ENCODE measurements at regions not wholly inside any gene's neighbourhood (a gene's known extent, or its start where the extent isn't known, plus 50 kb on each side); places are given as distances from the start of the nearest gene placed in this dataset.

DNA sequence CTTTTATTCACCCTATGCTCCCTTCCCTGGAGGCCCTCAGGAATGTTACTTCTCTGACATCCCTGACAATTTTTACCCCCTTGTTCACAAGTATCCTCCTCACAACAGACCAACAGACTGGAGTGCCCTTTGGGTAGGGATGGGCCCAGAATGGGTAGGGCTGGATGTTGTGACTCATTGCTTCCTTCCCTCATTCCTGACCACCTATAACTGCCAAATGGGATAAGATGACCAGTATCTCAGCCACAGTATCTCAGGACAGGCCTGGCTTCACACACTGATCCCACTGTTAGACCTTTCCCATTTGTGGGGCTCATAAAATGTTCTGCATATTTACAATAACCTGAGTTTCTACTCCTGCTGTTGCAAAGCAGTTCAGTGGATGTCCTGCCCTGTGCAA is 223.0 kb upstream of the LRFN2 start:
- H3K27ac ChIP-seq = no peak overlapping the region

DNA sequence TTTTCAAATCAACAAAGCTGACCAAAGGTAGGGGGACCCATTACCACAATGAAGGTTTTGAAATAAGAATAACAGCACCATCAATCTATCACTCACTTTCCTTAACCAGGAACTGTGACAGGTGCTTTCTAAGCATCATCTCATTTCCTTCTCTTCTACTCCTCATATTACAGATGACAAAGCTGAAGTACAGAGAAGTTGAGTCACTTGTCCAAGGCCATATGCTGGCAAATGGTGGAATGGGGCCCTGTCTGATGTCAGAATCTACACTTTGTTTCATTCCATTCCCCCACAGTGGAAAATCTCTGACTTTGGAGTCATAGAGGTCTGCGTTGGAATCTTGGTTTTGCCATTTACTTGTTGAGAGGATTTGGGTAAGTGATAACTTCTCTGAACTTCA is 222.5 kb upstream of the LRFN2 start:
- H3K4me3 ChIP-seq = no peak overlapping the region
- DNase-seq (ENCODE audit: low spot score) = no peak
- H3K27ac ChIP-seq = no peak overlapping the region
- TF ChIP-seq CTCF (IDR thresholded peaks at IDR 0.05) = no peak

More for the DNA sequence above, 223.0 kb upstream of the LRFN2 start:
- no peak for TF ChIP-seq CTCF (IDR thresholded peaks at IDR 0.05)
- no peak for DNase-seq (ENCODE audit: low spot score)
- H3K4me3 ChIP-seq = no peak overlapping the region

GRCh38 chr6:40807484-40807883 is 220.3 kb upstream of the LRFN2 start:
- no peak for TF ChIP-seq CTCF (IDR thresholded peaks at IDR 0.05)
- no peak for DNase-seq (ENCODE audit: low spot score)
- no peak overlapping the region for H3K27ac ChIP-seq
- H3K4me3 ChIP-seq = no peak overlapping the region

- no peak for DNase-seq (ENCODE audit: low spot score)
- Histone ChIP-seq H3K4me3 (no peak overlapping the region), H3K27ac (no peak overlapping the region)
- no peak for TF ChIP-seq CTCF (IDR thresholded peaks at IDR 0.05)
Measured at GRCh38 chr6:40806256-40806864, 219.2 kb upstream of the LRFN2 start.

DNA sequence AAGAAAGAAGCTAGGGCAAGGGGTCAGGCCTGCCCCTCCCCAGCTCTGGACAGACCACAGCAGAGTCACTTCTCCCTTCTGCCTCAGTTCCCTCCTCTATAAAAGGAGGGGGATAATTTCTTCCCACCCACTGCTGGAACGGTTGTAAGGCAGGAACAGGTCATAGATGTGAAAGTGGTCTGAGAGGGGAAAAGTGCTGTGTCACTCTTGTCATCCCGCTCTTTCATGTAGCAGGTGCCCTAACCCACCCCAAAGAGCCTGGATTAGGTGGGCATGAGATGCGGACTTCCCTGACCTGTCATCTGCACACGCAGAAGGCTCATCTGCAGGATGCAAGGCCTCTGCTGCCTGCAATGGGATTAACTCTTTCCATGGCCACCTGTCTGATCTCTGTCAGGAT is 218.2 kb upstream of the LRFN2 start:
- TF ChIP-seq CTCF (IDR thresholded peaks at IDR 0.05) = no peak

DNA sequence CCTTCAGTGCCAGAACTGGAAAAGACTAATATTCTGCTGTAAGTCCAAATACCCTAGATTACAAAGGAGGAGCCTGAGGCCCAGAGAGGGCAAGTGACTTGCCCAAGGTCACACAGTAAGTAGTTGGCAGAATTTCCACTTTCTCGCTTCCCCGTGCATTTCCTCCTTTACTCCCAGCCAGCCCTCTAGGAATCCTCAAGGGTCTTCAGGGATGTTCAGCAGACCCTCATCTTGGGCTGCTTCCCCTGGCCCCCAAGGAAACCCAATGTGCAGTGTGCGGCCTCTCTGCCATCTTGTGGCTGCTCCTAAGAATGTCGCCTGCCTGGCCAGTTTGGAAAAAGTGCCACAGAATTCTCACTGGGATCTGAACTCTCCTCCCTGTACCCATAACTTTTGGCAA is 217.7 kb upstream of the LRFN2 start:
- no peak for DNase-seq (ENCODE audit: low spot score)
- Histone ChIP-seq H3K4me3 (no peak overlapping the region), H3K27ac (no peak overlapping the region)
- no peak for TF ChIP-seq CTCF (IDR thresholded peaks at IDR 0.05)

More for the DNA sequence above, 218.2 kb upstream of the LRFN2 start:
- H3K4me3 ChIP-seq = no peak overlapping the region
- DNase-seq (ENCODE audit: low spot score) = no peak
- no peak overlapping the region for H3K27ac ChIP-seq

- TF ChIP-seq CTCF (IDR thresholded peaks at IDR 0.05) = no peak
- Histone ChIP-seq H3K4me3 (no peak overlapping the region), H3K27ac (no peak overlapping the region)
- no peak for DNase-seq (ENCODE audit: low spot score)
Measured at GRCh38 chr6:40803897-40804702, 216.9 kb upstream of the LRFN2 start.

All from coronary artery (tissue), 2 donors.